Stomach (tissue), 8 donors: ENCODE measurements at regions not wholly inside any gene's neighbourhood (a gene's known extent, or its start where the extent isn't known, plus 50 kb on each side); places are given as distances from the start of the nearest gene placed in this dataset.

ENCODE experiments used
- DNase-seq, 2 donors: peaks; one replicate each; pipeline versions ENCODE4 v3.0.0 to v3.0.0-alpha.2; 2013 to 2019
- H3K27ac ChIP-seq, 5 donors: fragments of 200-600 bp in 4 of 5; sonication (generic) in 4 of 5; one replicate each; pipeline ENCODE4 v1.5.1; 2013 to 2019; ENCODE audit warnings: mild to moderate bottlenecking in 1 of 5, moderate library complexity in 1 of 5
- H3K27me3 ChIP-seq, 3 donors: fragments of 200-600 bp; sonication (generic); one replicate each; pipeline ENCODE4 v1.5.1; 2017 to 2019; ENCODE audit warnings: mixed run types in 1 of 3
- H3K36me3 ChIP-seq, 4 donors: fragments of 200-600 bp; sonication (generic); 1 replicate in 3 of 4; 2 replicates in 1 of 4; pipeline ENCODE4 v1.5.1; 2016 to 2019
- H3K4me1 ChIP-seq, 4 donors: fragments of 200-600 bp; sonication (generic); one replicate each; pipeline ENCODE4 v1.5.1; 2016 to 2019
- H3K4me3 ChIP-seq, 4 donors: fragments of 200-600 bp; sonication (generic) in 3 of 4; one replicate each; pipeline ENCODE4 v1.5.1; 2016 to 2019; ENCODE audit warnings: mild to moderate bottlenecking in 1 of 4
- H3K9me3 ChIP-seq, 4 donors: fragments of 200-600 bp; sonication (generic); one replicate each; pipeline ENCODE4 v1.5.1; 2016 to 2019
- EP300 ChIP-seq: sonication (generic); formaldehyde crosslinking; IDR thresholded peaks from one replicate; pipeline ENCODE4 v1.6.1; 2017; ENCODE audit warnings: antibody characterized with exemption
- POLR2A ChIP-seq, 4 donors: fragments of 450-650 bp; IDR thresholded peaks; one replicate each; pipeline ENCODE4 v1.6.1; 2016; ENCODE audit warnings: antibody characterized with exemption in 4 of 4, control low read depth in 2 of 4, mild to moderate bottlenecking in 1 of 4, moderate library complexity in 1 of 4
- POLR2AphosphoS5 ChIP-seq, 3 donors: sonication (generic); formaldehyde crosslinking; IDR thresholded peaks; one replicate each; pipeline ENCODE4 v1.6.1; 2016; ENCODE audit warnings: antibody characterized with exemption in 3 of 3
- WGBS, 5 donors: extraction: QIAGEN DNeasy Blood & Tissue Kit in 3 of 5; methylation state at CpG; one replicate each; pipeline versions ENCODE4 v1.1.5 to v1.1.7; 2013 to 2018; 5-methylcytosine and 5-hydroxymethylcytosine counted together
- intact Hi-C: fragments of 100-400 bp; cut with DNase I; formaldehyde crosslinking; loops from one replicate; pipeline ENCODE4 v1.15.1; 2023; ENCODE audit warnings: low total_unique reads
- TF ChIP-seq, protein P1 (sequence below), 7 experiments: fragments of 450-650 bp in 4 of 7; fragments of 200-600 bp in 3 of 7; sonication (generic) in 3 of 7; IDR thresholded peaks; one replicate each; pipeline ENCODE4 v1.5.1; 2016 to 2019; ENCODE audit warnings: antibody characterized with exemption in 7 of 7, control low read depth in 2 of 7, mild to moderate bottlenecking in 1 of 7
- donor health status: healthy with polysubstance abuse.
- donor health status: Bipolar disorder and iron deficiency.
- donor health status: healthy.

GRCh38 chr5:166353580-166353979, 1937.9 kb upstream of the WWC1 start:
- H3K9me3 ChIP-seq = no peaks in the 10 kb centered on the region
- H3K4me1 ChIP-seq = no peaks in the 10 kb centered on the region
- no peak overlapping the region for H3K27ac ChIP-seq
- no peaks in the 10 kb centered on the region for H3K27me3 ChIP-seq
- peak in 1 of 2 donors; percentile 28 for DNase-seq
- H3K4me3 ChIP-seq = no peak overlapping the region
- intact Hi-C loops = no loop called here
- TF ChIP-seq, protein P1, sequence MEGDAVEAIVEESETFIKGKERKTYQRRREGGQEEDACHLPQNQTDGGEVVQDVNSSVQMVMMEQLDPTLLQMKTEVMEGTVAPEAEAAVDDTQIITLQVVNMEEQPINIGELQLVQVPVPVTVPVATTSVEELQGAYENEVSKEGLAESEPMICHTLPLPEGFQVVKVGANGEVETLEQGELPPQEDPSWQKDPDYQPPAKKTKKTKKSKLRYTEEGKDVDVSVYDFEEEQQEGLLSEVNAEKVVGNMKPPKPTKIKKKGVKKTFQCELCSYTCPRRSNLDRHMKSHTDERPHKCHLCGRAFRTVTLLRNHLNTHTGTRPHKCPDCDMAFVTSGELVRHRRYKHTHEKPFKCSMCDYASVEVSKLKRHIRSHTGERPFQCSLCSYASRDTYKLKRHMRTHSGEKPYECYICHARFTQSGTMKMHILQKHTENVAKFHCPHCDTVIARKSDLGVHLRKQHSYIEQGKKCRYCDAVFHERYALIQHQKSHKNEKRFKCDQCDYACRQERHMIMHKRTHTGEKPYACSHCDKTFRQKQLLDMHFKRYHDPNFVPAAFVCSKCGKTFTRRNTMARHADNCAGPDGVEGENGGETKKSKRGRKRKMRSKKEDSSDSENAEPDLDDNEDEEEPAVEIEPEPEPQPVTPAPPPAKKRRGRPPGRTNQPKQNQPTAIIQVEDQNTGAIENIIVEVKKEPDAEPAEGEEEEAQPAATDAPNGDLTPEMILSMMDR (IDR thresholded peaks at IDR 0.05) = no peak
- TF ChIP-seq POLR2AphosphoS5 (IDR thresholded peaks at IDR 0.05) (no peak), EP300 (no peak), POLR2A (IDR thresholded peaks at IDR 0.05) (no peak)
- 56 to 82% (median 71%) methylated on average over 2 of the region's 2 CpGs for WGBS, 5 donors
- no peaks in the 10 kb centered on the region for H3K36me3 ChIP-seq

DNA sequence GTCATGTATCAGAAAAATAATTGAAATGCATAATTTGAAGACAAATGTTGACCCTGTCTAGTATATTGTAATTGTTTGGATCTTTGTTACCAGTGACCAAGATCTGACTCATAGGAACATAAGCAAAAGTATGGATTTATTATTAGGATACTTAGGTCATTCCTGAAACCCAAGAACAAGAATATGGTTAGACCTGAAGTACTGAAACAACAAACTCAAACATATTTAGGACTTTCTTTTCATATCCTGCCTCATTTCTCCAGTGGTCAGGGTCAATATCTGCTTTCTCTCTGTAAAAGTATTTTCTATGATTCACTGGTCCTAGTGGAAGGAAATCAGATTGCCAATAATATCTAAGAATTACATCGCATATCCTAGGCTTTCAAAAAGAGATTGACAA, 1937.1 kb upstream of the WWC1 start:
- intact Hi-C loops = no loop called here
- no peaks in the 10 kb centered on the region for H3K4me1 ChIP-seq
- WGBS, 5 donors = 86 to 97% (median 96%) methylated on average over 1 of the region's 1 CpG
- no peak overlapping the region for H3K27ac ChIP-seq
- peaks cover 0 to 3% (median 0%) of the 10 kb centered on the region in 4 donors for H3K9me3 ChIP-seq
- no peaks in the 10 kb centered on the region for H3K36me3 ChIP-seq
- TF ChIP-seq, protein P1 (IDR thresholded peaks at IDR 0.05) = no peak
- TF ChIP-seq POLR2A (IDR thresholded peaks at IDR 0.05) (no peak), POLR2AphosphoS5 (IDR thresholded peaks at IDR 0.05) (no peak), EP300 (no peak)
- no peak overlapping the region for H3K4me3 ChIP-seq
- no peak for DNase-seq
- H3K27me3 ChIP-seq = no peaks in the 10 kb centered on the region

DNA sequence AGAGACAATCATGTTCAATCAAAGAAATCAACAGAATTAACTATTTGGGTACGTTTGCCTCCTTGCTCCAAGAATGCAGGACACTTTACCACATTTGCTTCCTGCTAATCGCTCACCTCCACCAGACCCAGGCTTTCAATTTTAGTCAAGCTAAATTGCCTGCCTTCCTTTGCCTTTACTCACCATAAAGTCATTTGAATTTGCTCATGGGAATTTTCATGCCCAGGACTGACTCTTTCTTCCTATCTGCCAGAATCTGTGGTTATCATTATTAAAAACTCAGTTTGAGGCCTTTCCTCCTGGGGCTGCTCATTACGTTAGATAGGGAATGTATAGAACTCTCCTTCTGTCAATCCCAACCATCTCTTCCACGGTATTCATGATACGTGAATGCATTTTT, 1935.3 kb upstream of the WWC1 start:
- DNase-seq = no peak
- no peaks in the 10 kb centered on the region for H3K27me3 ChIP-seq
- H3K9me3 ChIP-seq = peaks cover 0 to 3% (median 0%) of the 10 kb centered on the region in 4 donors
- intact Hi-C loops = no loop called here
- 77 to 86% (median 84%) methylated on average over 5 of the region's 5 CpGs for WGBS, 5 donors
- TF ChIP-seq POLR2A (IDR thresholded peaks at IDR 0.05) = no peak
- TF ChIP-seq EP300 = no peak
- TF ChIP-seq, protein P1 (IDR thresholded peaks at IDR 0.05) = no peak
- TF ChIP-seq POLR2AphosphoS5 (IDR thresholded peaks at IDR 0.05) = no peak
- no peaks in the 10 kb centered on the region for H3K4me1 ChIP-seq
- no peak overlapping the region for H3K4me3 ChIP-seq
- no peak overlapping the region for H3K27ac ChIP-seq
- no peaks in the 10 kb centered on the region for H3K36me3 ChIP-seq

- intact Hi-C loops = no loop called here
- 56 to 65% (median 62%) methylated on average over 4 of the region's 4 CpGs for WGBS, 5 donors
Measured at GRCh38 chr5:166358127-166358830, 1933.2 kb upstream of the WWC1 start.

More at GRCh38 chr5:166358127-166358830, 1933.2 kb upstream of the WWC1 start:
- Histone ChIP-seq H3K9me3 (peaks cover 0 to 16% (median 7%) of the 10 kb centered on the region in 4 donors), H3K27ac (no peak overlapping the region), H3K4me3 (no peak overlapping the region), H3K27me3 (no peaks in the 10 kb centered on the region), H3K4me1 (no peaks in the 10 kb centered on the region), H3K36me3 (no peaks in the 10 kb centered on the region)
- DNase-seq = no peak
- TF ChIP-seq POLR2AphosphoS5 (IDR thresholded peaks at IDR 0.05) (no peak), EP300 (no peak), POLR2A (IDR thresholded peaks at IDR 0.05) (no peak)
- TF ChIP-seq, protein P1 (IDR thresholded peaks at IDR 0.05) = no peak
